ENCODE measurements at regions not wholly inside any gene's neighbourhood (a gene's known extent, or its start where the extent isn't known, plus 50 kb on each side); places are given as distances from the start of the nearest gene placed in this dataset.

DNA sequence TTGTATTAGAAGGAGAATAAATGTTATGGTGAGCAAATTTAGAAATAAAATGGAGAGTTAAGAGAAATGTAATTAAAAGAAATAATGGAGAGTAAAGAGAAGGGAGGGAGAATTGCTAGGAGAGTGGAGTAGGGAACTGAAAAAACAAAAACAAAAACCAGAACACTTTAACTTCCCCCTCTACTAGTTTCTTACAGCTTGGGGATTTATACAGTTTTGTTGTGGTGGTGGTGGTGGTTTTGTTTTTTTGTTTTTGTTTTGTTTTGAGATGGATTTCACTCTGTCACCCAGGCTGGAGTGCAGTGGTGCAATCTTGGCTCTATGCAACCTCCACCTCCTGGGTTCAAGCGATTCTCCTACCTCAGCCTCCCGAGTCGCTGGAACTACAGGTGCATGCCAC is 322.4 kb downstream of the TMEM167A start:
- Histone ChIP-seq H3K36me3 (no peaks in the 10 kb centered on the region), H3K9me3 (peaks cover 0 to 5% (median 0%) of the 10 kb centered on the region in 3 donors), H3K27ac (no peak overlapping the region), H3K27me3 (no peaks in the 10 kb centered on the region), H3K4me3 (no peak overlapping the region), H3K4me1 (peaks cover 0 to 12% (median 0%) of the 10 kb centered on the region in 4 donors)
- no peak for DNase-seq
- intact Hi-C loops (cut with DNase I; ENCODE audit: low total_unique reads), result no loop called here
- TF ChIP-seq, protein P1, sequence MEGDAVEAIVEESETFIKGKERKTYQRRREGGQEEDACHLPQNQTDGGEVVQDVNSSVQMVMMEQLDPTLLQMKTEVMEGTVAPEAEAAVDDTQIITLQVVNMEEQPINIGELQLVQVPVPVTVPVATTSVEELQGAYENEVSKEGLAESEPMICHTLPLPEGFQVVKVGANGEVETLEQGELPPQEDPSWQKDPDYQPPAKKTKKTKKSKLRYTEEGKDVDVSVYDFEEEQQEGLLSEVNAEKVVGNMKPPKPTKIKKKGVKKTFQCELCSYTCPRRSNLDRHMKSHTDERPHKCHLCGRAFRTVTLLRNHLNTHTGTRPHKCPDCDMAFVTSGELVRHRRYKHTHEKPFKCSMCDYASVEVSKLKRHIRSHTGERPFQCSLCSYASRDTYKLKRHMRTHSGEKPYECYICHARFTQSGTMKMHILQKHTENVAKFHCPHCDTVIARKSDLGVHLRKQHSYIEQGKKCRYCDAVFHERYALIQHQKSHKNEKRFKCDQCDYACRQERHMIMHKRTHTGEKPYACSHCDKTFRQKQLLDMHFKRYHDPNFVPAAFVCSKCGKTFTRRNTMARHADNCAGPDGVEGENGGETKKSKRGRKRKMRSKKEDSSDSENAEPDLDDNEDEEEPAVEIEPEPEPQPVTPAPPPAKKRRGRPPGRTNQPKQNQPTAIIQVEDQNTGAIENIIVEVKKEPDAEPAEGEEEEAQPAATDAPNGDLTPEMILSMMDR (IDR thresholded peaks at IDR 0.05), result no peak

DNA sequence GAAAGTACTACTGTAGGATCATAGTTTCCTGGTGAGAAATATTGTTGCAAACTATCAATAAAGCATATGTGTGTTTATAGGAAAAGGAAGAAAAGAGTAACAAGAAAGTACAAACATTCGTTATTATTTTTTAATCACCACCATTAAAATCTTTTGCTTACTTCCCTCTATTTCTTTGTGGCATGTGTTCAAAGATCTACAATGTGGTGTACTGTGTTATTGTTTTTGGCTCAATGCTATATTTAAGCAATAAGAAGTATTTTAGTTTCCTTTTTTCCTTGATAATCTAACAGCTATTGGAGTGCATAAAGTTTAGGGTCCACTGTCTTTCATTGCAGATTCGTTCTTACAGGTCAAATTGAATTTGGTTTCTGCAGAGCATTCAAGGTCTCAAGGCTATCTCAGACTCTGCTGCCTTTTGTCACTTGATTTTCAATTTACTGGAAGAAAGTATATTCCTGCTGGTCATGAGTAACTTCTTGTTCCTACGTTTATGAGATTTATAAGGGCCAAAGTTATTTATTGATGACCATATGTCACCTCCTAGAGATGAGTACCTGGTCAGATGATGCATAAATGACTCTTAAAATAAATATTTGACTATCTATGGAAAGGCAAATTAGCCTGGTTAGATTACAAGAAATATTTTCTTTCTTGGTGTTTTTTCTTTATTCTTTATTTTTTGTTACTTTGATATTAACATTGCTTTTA is 323.0 kb downstream of the TMEM167A start:
- Histone ChIP-seq H3K4me3 (no peak overlapping the region), H3K27me3 (no peaks in the 10 kb centered on the region), H3K27ac (no peak overlapping the region), H3K36me3 (no peaks in the 10 kb centered on the region), H3K9me3 (peaks cover 0 to 5% (median 0%) of the 10 kb centered on the region in 3 donors), H3K4me1 (peaks cover 0 to 18% (median 0%) of the 10 kb centered on the region in 4 donors)
- intact Hi-C loops (cut with DNase I; ENCODE audit: low total_unique reads), result no loop called here
- TF ChIP-seq, protein P1 (IDR thresholded peaks at IDR 0.05), result no peak
- DNase-seq, result no peak

DNA sequence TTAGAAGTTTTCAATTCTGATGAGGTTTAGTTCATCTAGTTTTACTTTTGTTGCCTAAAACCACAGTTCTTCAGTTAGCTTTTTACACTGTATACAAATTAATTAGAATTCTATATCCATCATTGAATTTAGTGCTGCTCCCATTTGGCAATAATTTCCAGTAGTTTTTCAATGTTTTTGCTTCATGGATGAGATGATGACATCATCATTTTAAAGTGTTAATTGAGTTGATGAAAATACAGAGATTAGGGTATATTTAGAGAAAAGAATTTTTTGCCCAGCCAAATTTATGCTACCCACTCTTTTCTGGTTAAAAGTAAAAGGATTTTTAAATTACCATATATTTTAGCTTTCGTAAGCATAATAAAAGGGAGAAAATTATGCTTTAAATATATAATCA is 323.8 kb downstream of the TMEM167A start:
- intact Hi-C loops (cut with DNase I; ENCODE audit: low total_unique reads), result no loop called here
- Histone ChIP-seq H3K4me3 (no peak overlapping the region), H3K9me3 (peaks cover 0 to 5% (median 0%) of the 10 kb centered on the region in 3 donors), H3K27ac (no peak overlapping the region), H3K4me1 (peaks cover 0 to 21% (median 0%) of the 10 kb centered on the region in 4 donors), H3K27me3 (no peaks in the 10 kb centered on the region), H3K36me3 (no peaks in the 10 kb centered on the region)
- DNase-seq, result no peak
- TF ChIP-seq, protein P1 (IDR thresholded peaks at IDR 0.05), result no peak

DNA sequence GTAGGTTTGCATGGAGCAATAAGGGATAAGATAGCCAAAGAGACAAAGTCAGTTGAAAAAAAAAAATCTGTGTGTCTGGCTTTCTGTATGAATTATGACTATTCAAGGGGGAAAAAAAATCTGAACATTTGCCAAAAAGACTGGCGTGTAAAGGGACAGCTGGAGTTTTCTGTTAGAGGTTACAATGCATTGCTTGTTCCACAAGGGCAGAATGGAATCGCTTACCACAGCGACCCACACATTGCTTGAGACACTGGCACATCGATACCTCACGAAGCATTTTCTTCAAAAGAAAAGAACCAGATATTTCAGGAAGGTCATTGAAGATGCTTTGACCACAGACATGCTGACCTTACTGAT is 327.8 kb downstream of the TMEM167A start:
- intact Hi-C loops (cut with DNase I; ENCODE audit: low total_unique reads), result no loop called here
- peaks cover 0 to 5% (median 0%) of the 10 kb centered on the region in 3 donors for H3K9me3 ChIP-seq
- no peak overlapping the region for H3K4me3 ChIP-seq
- TF ChIP-seq, protein P1 (IDR thresholded peaks at IDR 0.05), result no peak
- no peak overlapping the region for H3K27ac ChIP-seq
- no peaks in the 10 kb centered on the region for H3K27me3 ChIP-seq
- H3K36me3 ChIP-seq, result no peaks in the 10 kb centered on the region
- peaks cover 0 to 21% (median 0%) of the 10 kb centered on the region in 4 donors for H3K4me1 ChIP-seq
- no peak for DNase-seq

DNA sequence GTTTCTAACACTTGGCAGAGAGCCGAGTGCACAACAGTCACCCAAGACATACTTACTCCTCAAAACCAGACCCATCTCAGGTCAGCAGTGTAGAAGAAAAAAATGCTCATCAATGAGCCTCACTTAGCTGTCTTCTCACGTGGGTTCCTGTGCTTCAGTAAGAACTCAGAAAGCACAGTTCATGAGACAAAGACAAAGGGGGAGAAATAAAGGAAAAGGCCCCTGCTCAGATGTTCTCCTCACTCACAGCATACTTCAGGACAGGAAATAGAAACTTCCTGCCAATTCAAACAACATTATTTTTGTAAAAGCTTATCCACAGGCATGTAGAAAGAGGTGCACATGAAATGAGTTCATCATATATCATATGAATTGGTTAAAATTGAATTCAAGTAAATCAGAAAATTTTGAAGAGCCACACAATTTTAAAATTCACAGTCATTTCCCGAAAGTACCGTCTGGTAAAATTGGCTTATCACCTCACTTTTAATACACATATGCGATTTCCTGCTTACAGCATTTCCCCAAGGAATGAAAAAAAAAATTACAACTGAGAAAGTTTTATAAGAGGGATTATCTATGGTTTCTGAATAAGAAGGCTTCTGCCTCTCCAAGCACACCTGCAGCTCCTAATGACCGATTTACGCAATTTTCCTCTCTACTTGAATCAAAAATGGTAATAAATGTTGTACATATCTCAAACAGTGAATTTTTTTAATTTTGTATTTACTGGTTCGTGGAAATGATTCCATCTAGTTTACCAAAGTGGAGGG is 328.3 kb downstream of the TMEM167A start:
- Histone ChIP-seq H3K27ac (no peak overlapping the region), H3K36me3 (no peaks in the 10 kb centered on the region), H3K4me1 (peaks cover 0 to 15% (median 0%) of the 10 kb centered on the region in 4 donors), H3K27me3 (no peaks in the 10 kb centered on the region), H3K4me3 (no peak overlapping the region), H3K9me3 (peaks cover 0 to 5% (median 0%) of the 10 kb centered on the region in 3 donors)
- intact Hi-C loops (cut with DNase I; ENCODE audit: low total_unique reads), result no loop called here
- TF ChIP-seq, protein P1 (IDR thresholded peaks at IDR 0.05), result no peak
- DNase-seq, result no peak

All from tibial artery (tissue), 4 donors.